AG10803 (cell line): ENCODE measurements at regions not wholly inside any gene's neighbourhood (a gene's known extent, or its start where the extent isn't known, plus 50 kb on each side); places are given as distances from the start of the nearest gene placed in this dataset.

ENCODE experiments used
- DNase-seq: peaks from one replicate; pipeline ENCODE4 v3.0.0; 2010; ENCODE audit warnings: low read depth
- H3K4me3 ChIP-seq: 2 replicates; pipeline ENCODE4 v1.5.1; 2011; ENCODE audit warnings: mild to moderate bottlenecking, low read length, control low read depth
- TF ChIP-seq, protein P1 (sequence below): conservative IDR thresholded peaks from 2 replicates; pipeline ENCODE4 v1.5.1; 2011; ENCODE audit warnings: mild to moderate bottlenecking, low read length, control low read depth, inconsistent platforms

DNA sequence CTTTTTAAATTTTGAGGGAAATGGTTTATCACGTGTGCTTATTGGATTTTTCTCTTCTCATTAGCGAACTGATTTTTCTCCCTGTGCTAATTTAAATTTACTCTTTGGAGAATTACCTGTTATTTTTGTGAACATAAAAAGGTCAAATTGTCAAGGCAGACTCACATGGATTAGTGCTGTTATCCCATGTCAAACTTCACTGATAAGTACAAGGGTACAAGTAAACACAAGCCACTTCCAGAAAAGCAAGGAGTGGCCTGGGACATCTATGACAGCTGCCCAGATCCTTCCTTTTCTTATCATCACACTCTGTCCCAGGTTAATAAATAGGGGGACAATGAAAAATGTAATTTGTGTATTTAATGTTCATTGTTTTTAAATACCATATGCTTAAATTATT lies 901.2 kb downstream of the LTN1 start:
- H3K4me3 ChIP-seq = no peak overlapping the region
- TF ChIP-seq, protein P1, sequence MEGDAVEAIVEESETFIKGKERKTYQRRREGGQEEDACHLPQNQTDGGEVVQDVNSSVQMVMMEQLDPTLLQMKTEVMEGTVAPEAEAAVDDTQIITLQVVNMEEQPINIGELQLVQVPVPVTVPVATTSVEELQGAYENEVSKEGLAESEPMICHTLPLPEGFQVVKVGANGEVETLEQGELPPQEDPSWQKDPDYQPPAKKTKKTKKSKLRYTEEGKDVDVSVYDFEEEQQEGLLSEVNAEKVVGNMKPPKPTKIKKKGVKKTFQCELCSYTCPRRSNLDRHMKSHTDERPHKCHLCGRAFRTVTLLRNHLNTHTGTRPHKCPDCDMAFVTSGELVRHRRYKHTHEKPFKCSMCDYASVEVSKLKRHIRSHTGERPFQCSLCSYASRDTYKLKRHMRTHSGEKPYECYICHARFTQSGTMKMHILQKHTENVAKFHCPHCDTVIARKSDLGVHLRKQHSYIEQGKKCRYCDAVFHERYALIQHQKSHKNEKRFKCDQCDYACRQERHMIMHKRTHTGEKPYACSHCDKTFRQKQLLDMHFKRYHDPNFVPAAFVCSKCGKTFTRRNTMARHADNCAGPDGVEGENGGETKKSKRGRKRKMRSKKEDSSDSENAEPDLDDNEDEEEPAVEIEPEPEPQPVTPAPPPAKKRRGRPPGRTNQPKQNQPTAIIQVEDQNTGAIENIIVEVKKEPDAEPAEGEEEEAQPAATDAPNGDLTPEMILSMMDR = no peak
- no peak for DNase-seq

DNA sequence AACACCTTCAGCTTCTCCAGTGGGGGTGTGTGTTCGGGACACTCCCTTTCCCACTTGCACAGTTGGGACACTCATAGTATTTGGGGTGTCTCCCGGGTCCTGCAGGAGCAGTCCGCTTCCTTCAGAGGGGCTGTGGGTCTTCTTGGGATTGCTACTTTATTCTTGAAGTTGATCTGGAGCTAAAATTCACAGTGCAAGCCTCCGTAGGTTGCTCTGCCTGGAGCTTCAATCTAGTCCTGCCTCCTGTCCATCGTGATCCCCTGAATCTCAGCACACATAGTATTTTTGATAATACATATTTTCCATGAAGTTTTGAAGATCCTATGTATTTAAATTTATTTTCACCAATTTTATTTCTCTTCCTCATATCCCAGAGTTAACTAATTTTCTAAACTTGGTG lies 902.1 kb downstream of the LTN1 start:
- TF ChIP-seq, protein P1 = no peak
- no peak for DNase-seq
- H3K4me3 ChIP-seq = no peak overlapping the region

DNA sequence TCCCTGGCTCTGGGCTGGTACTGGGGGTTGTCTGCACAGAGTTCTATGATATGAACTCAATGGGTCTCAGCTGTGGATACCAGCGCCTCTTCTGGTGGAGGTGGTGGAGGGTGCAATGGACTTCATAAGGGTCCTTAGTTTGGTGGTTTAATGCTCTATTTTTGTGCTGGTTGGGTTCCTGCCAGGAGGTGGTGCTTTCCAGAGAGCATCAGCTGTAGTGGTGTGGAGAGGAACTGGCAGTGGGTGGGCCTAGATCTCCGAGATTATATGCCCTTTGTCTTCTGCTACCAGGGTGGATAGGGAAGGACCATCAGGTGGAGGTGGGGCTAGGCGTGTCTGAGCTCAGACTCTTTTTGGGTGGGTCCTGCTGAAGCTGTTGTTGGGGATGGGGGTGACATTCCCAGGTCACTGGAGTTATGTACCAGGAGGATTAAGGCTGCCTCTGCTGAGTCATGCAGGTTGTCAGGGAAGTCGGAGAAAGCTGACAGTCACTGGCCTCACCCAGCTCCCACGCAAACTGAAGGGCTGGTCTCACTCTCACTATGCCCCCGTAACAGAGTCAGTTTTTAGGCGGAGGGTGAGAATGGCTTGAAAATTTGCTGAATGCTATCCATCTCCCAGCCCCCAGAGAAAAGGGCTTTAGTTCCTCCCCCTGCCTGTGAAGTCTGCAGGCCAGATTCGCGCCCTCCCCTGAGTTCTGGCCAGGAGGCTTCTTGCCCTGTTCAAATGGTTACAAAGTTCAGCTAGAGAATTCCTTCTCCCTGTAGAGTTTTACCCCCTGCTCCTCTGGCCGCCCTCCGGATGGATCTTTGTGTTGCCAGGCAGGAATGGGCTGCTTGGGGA lies 902.9 kb downstream of the LTN1 start:
- no peak for DNase-seq
- TF ChIP-seq, protein P1 = no peak
- no peak overlapping the region for H3K4me3 ChIP-seq

DNA sequence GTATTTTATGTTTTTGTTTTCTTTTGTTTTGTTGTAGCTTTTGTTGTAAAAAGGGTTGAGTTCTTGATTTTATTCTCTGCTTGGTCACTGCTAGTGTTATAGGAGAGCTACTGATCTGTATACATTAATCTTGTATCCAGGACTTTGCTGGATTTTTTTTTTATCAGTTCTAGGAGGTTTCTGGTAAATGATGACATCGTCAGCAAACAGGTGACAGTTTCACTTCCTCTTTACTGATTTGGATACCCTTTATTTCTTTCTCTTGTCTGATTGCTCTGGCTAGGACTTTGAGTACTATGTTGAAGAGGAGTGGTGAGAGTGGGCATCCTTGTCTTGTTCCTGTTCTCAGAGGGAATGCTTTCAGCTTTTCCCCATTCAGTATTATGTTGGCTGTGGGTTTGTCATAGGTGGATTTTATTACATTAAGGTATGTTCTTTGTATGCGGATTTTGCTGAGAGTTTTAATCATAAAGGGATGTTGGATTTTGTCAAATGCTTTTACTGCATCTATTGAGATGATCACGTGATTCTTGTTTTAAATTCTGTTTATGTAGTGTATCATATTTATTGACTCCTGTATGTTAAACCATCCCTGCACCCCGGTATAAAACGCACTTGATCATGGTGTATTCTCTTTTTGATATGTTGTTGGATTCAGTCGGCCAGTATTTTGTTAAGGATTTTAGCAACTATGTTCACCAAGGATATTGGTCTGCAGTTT lies 905.7 kb downstream of the LTN1 start:
- TF ChIP-seq, protein P1 = no peak
- no peak for DNase-seq
- no peak overlapping the region for H3K4me3 ChIP-seq

DNA sequence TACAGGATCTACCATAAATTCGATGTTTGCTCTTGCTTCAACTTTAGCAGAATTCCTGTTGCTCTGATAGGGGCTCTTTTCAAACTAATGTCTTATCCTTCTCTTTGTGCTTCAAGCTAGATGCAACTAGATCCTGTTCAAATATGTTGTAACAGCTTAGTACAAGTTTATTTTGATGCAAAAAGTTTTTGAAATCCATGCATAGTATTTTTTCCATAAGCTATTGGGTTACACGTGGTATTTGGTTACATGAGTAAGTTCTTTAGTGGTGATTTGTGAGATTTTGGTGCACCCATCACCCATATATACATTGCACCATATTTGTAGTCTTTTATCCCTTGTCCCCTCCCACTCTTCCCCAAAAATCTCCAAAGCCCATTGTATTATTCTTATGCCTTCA lies 907.7 kb downstream of the LTN1 start:
- no peak for DNase-seq
- TF ChIP-seq, protein P1 = no peak
- H3K4me3 ChIP-seq = no peak overlapping the region

DNA sequence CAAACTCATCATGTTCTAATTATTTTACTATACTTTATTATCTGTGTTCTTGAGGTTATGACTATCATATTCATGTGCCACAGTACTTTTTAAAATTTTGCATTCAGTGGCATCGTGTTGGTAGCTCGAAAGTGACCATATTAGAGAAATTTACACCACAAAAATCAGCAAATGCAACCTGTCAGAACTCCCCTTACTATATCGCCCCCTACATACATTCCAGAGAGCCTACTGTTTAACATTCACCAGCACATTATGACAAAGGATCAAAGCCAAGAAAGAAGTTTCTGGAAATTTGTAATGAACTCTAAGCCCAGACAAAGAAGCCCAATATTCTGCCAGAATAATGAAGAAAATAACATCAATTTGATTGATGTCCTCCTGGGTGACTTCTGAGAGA lies 909.3 kb downstream of the LTN1 start:
- TF ChIP-seq, protein P1 = no peak
- DNase-seq = no peak
- no peak overlapping the region for H3K4me3 ChIP-seq

DNA sequence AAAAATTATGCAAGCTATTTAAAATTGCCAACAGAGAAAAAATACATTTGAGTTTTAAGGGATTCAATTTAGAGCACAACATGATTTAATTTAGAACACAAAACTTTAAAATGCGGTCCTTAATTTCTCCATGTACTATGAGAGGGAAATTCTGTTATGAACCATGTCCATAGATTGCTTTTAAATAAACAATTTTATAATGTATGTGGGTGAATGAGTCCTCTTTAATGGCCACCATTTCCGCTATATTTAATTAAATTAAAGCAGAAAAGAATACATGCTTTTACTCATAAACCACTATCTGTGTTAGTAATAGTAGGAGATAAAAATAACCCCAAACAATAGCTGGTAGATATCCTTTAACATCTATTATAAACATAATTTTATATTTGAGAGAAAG lies 914.6 kb downstream of the LTN1 start:
- TF ChIP-seq, protein P1 = no peak

More for the DNA sequence above, 914.6 kb downstream of the LTN1 start:
- no peak for DNase-seq
- H3K4me3 ChIP-seq = no peak overlapping the region
